ENCODE measurements at regions not wholly inside any gene's neighbourhood (a gene's known extent, or its start where the extent isn't known, plus 50 kb on each side); places are given as distances from the start of the nearest gene placed in this dataset.

- Histone ChIP-seq H3K4me3 (no peak overlapping the region), H3K9me3 (no peaks in the 10 kb centered on the region; the same call in 1 of the 2 replicates), H3K36me3 (replicated peaks) (no peaks in the 10 kb centered on the region), H3K27me3 (ENCODE audit: low read depth) (no peaks in the 10 kb centered on the region), H3K4me1 (no peaks in the 10 kb centered on the region)
- no peak for DNase-seq (ENCODE audit: low spot score in 2 of 2)
- in situ Hi-C loops (cut with MboI; ENCODE audit: low sequenced_read_pairs) = no loop called here
Observed at GRCh38 chr2:4370422-4371090, 667.2 kb downstream of the DCDC2C start.

GRCh38 chr2:4381049-4381448 lies 677.7 kb downstream of the DCDC2C start:
- DNase-seq (ENCODE audit: low spot score in 2 of 2) = no peak
- Histone ChIP-seq H3K4me3 (no peak overlapping the region), H3K9me3 (no peaks in the 10 kb centered on the region; the same call in 1 of the 2 replicates)

GRCh38 chr2:4381773-4382172 lies 678.4 kb downstream of the DCDC2C start:
- Histone ChIP-seq H3K4me3 (no peak overlapping the region), H3K27me3 (ENCODE audit: low read depth) (no peaks in the 10 kb centered on the region), H3K36me3 (replicated peaks) (no peaks in the 10 kb centered on the region), H3K9me3 (no peaks in the 10 kb centered on the region; the same call in 1 of the 2 replicates), H3K4me1 (no peaks in the 10 kb centered on the region)
- in situ Hi-C loops (cut with MboI; ENCODE audit: low sequenced_read_pairs) = no loop called here
- DNase-seq (ENCODE audit: low spot score in 2 of 2) = no peak

More at GRCh38 chr2:4381049-4381448, 677.7 kb downstream of the DCDC2C start:
- in situ Hi-C loops (cut with MboI; ENCODE audit: low sequenced_read_pairs) = no loop called here
- Histone ChIP-seq H3K36me3 (replicated peaks) (no peaks in the 10 kb centered on the region), H3K27me3 (ENCODE audit: low read depth) (no peaks in the 10 kb centered on the region), H3K4me1 (no peaks in the 10 kb centered on the region)

GRCh38 chr2:4391013-4391412 lies 687.6 kb downstream of the DCDC2C start:
- H3K9me3 ChIP-seq = no peaks in the 10 kb centered on the region
- H3K36me3 ChIP-seq (replicated peaks) = no peaks in the 10 kb centered on the region
- in situ Hi-C loops (cut with MboI; ENCODE audit: low sequenced_read_pairs) = no loop called here
- DNase-seq (ENCODE audit: low spot score in 2 of 2) = no peak
- H3K27me3 ChIP-seq (ENCODE audit: low read depth) = no peaks in the 10 kb centered on the region
- H3K4me3 ChIP-seq = no peak overlapping the region
- H3K4me1 ChIP-seq = no peaks in the 10 kb centered on the region

- Histone ChIP-seq H3K27me3 (ENCODE audit: low read depth) (no peaks in the 10 kb centered on the region), H3K4me3 (no peak overlapping the region), H3K36me3 (replicated peaks) (no peaks in the 10 kb centered on the region), H3K4me1 (no peaks in the 10 kb centered on the region), H3K9me3 (no peaks in the 10 kb centered on the region; the same call in none of the 2 replicates)
- in situ Hi-C loops (cut with MboI; ENCODE audit: low sequenced_read_pairs) = no loop called here
- no peak for DNase-seq (ENCODE audit: low spot score in 2 of 2)
Observed at GRCh38 chr2:4404363-4404762, 701.0 kb downstream of the DCDC2C start.

GRCh38 chr2:4408321-4408720 lies 704.9 kb downstream of the DCDC2C start:
- no peak overlapping the region for H3K4me3 ChIP-seq

GRCh38 chr2:4412637-4413187 lies 709.3 kb downstream of the DCDC2C start:
- no peak overlapping the region for H3K4me3 ChIP-seq
- H3K27me3 ChIP-seq (ENCODE audit: low read depth) = no peaks in the 10 kb centered on the region
- H3K36me3 ChIP-seq (replicated peaks) = no peaks in the 10 kb centered on the region
- DNase-seq (ENCODE audit: low spot score in 2 of 2) = no peak
- no peaks in the 10 kb centered on the region for H3K4me1 ChIP-seq
- no peaks in the 10 kb centered on the region for H3K9me3 ChIP-seq
- in situ Hi-C loops (cut with MboI; ENCODE audit: low sequenced_read_pairs) = no loop called here

More at GRCh38 chr2:4408321-4408720, 704.9 kb downstream of the DCDC2C start:
- no peaks in the 10 kb centered on the region for H3K4me1 ChIP-seq
- no peaks in the 10 kb centered on the region for H3K27me3 ChIP-seq (ENCODE audit: low read depth)
- no peak for DNase-seq (ENCODE audit: low spot score in 2 of 2)
- no peaks in the 10 kb centered on the region; the same call in 1 of the 2 replicates for H3K9me3 ChIP-seq
- no peaks in the 10 kb centered on the region for H3K36me3 ChIP-seq (replicated peaks)
- in situ Hi-C loops (cut with MboI; ENCODE audit: low sequenced_read_pairs) = no loop called here

- Histone ChIP-seq H3K27me3 (ENCODE audit: low read depth) (no peaks in the 10 kb centered on the region), H3K36me3 (replicated peaks) (no peaks in the 10 kb centered on the region), H3K4me1 (no peaks in the 10 kb centered on the region), H3K4me3 (no peak overlapping the region), H3K9me3 (no peaks in the 10 kb centered on the region)
- in situ Hi-C loops (cut with MboI; ENCODE audit: low sequenced_read_pairs) = no loop called here
- no peak for DNase-seq (ENCODE audit: low spot score in 2 of 2)
Observed at GRCh38 chr2:4415171-4415570, 711.8 kb downstream of the DCDC2C start.

GRCh38 chr2:4415810-4416413 lies 712.5 kb downstream of the DCDC2C start:
- H3K27me3 ChIP-seq (ENCODE audit: low read depth) = no peaks in the 10 kb centered on the region
- no peaks in the 10 kb centered on the region for H3K4me1 ChIP-seq
- H3K36me3 ChIP-seq (replicated peaks) = no peaks in the 10 kb centered on the region
- in situ Hi-C loops (cut with MboI; ENCODE audit: low sequenced_read_pairs) = no loop called here
- H3K4me3 ChIP-seq = no peak overlapping the region
- DNase-seq (ENCODE audit: low spot score in 2 of 2) = no peak
- no peaks in the 10 kb centered on the region for H3K9me3 ChIP-seq

GRCh38 chr2:4416431-4416830 lies 713.1 kb downstream of the DCDC2C start:
- in situ Hi-C loops (cut with MboI; ENCODE audit: low sequenced_read_pairs) = no loop called here
- Histone ChIP-seq H3K36me3 (replicated peaks) (no peaks in the 10 kb centered on the region), H3K4me3 (no peak overlapping the region), H3K27me3 (ENCODE audit: low read depth) (no peaks in the 10 kb centered on the region), H3K4me1 (no peaks in the 10 kb centered on the region), H3K9me3 (no peaks in the 10 kb centered on the region; the same call in 1 of the 2 replicates)
- no peak for DNase-seq (ENCODE audit: low spot score in 2 of 2)

- in situ Hi-C loops (cut with MboI; ENCODE audit: low sequenced_read_pairs) = no loop called here
- no peaks in the 10 kb centered on the region for H3K27me3 ChIP-seq (ENCODE audit: low read depth)
- no peak for DNase-seq (ENCODE audit: low spot score in 2 of 2)
- peaks cover 5% of the 10 kb centered on the region; the same call in 1 of the 2 replicates for H3K9me3 ChIP-seq
- H3K4me1 ChIP-seq = no peaks in the 10 kb centered on the region
- no peak overlapping the region for H3K4me3 ChIP-seq
- no peaks in the 10 kb centered on the region for H3K36me3 ChIP-seq (replicated peaks)
Observed at GRCh38 chr2:4417771-4418170, 714.4 kb downstream of the DCDC2C start.

- H3K4me1 ChIP-seq = no peaks in the 10 kb centered on the region
- in situ Hi-C loops (cut with MboI; ENCODE audit: low sequenced_read_pairs) = no loop called here
- H3K9me3 ChIP-seq = peaks cover 5% of the 10 kb centered on the region; the same call in 1 of the 2 replicates
- H3K4me3 ChIP-seq = no peak overlapping the region
- DNase-seq (ENCODE audit: low spot score in 2 of 2) = no peak
- no peaks in the 10 kb centered on the region for H3K27me3 ChIP-seq (ENCODE audit: low read depth)
- H3K36me3 ChIP-seq (replicated peaks) = no peaks in the 10 kb centered on the region
Observed at GRCh38 chr2:4420032-4420431, 716.7 kb downstream of the DCDC2C start.

GRCh38 chr2:4424153-4424552 lies 720.8 kb downstream of the DCDC2C start:
- in situ Hi-C loops (cut with MboI; ENCODE audit: low sequenced_read_pairs) = no loop called here
- no peak for DNase-seq (ENCODE audit: low spot score in 2 of 2)
- Histone ChIP-seq H3K4me3 (no peak overlapping the region), H3K27me3 (ENCODE audit: low read depth) (no peaks in the 10 kb centered on the region), H3K9me3 (peaks cover 5% of the 10 kb centered on the region; the same call in 1 of the 2 replicates), H3K36me3 (replicated peaks) (no peaks in the 10 kb centered on the region), H3K4me1 (no peaks in the 10 kb centered on the region)

- Histone ChIP-seq H3K27me3 (ENCODE audit: low read depth) (no peaks in the 10 kb centered on the region), H3K9me3 (0 out of 2 replicates have a peak, but pooled peaks cover 5% of the 10 kb centered on the region), H3K4me3 (no peak overlapping the region), H3K36me3 (replicated peaks) (no peaks in the 10 kb centered on the region), H3K4me1 (no peaks in the 10 kb centered on the region)
- no peak for DNase-seq (ENCODE audit: low spot score in 2 of 2)
- in situ Hi-C loops (cut with MboI; ENCODE audit: low sequenced_read_pairs) = no loop called here
Observed at GRCh38 chr2:4427083-4427482, 723.7 kb downstream of the DCDC2C start.
